HCT116 (cell line): ENCODE measurements at regions not wholly inside any gene's neighbourhood (a gene's known extent, or its start where the extent isn't known, plus 50 kb on each side); places are given as distances from the start of the nearest gene placed in this dataset.

Source experiments
- ATAC-seq: fragments of 200-7000 bp; cut with Tn5 transposase; 2 replicates; pipeline ENCODE4 v1.9.1; 2020; ENCODE audit warnings: mild to moderate bottlenecking, moderate library complexity
- BruUV-seq: library from RNA; stranded (reverse); fragments of 400-500 nt; replicated peaks from 2 replicates; lab custom pipeline; 2021; lab: Mats Ljungman, UMichigan
- CTCF ChIA-PET: fragments of 300-600 bp; sonication (Branson Sonifier 250); formaldehyde crosslinking; loops from one replicate; lab custom pipeline; 2021; ENCODE audit warnings: antibody characterized with exemption; lab: Charles Lee
- POLR2A ChIA-PET: fragments of 300-600, 350-600 bp; sonication (Branson Sonifier 250); formaldehyde crosslinking; loops from one replicate; lab custom pipeline; 2021; ENCODE audit warnings: antibody characterized with exemption; lab: Charles Lee
- RAD21 ChIA-PET, 2 experiments: fragments of 300-600 bp; sonication (Branson Sonifier 250); formaldehyde crosslinking; loops; one replicate each; lab custom pipeline; 2023; ENCODE audit warnings: low total read pairs in 2 of 2; ENCODE audit not compliant: uncharacterized antibody in 2 of 2, unreplicated experiment in 2 of 2, low non-redundant PET in 1 of 2; lab: Charles Lee
- DNase-seq: peaks from one replicate; pipeline ENCODE4 v3.0.0-alpha.2; 2010; ENCODE audit warnings: low read depth, low spot score
- H2AFZ ChIP-seq: fragments of 200-600 bp; shearing (Covaris generic), sonication (generic); 2 replicates; pipeline ENCODE4 v1.6.1; 2017; ENCODE audit warnings: low read depth, mixed run types, mixed read lengths, antibody characterized with exemption, low read length; ENCODE audit not compliant: poor library complexity, severe bottlenecking
- H3K27ac ChIP-seq: 2 replicates; pipeline ENCODE4 v1.5.1; 2012; ENCODE audit warnings: low read depth, low read length
- H3K27me3 ChIP-seq: fragments of 200-600 bp; sonication (generic); 2 replicates; pipeline ENCODE4 v1.6.1; 2016; ENCODE audit warnings: mixed run types, low read length, mixed read lengths; ENCODE audit not compliant: insufficient read depth
- H3K36me3 ChIP-seq, 2 experiments: fragments of 200-500 bp in 1 of 2; fragments of 200-600 bp in 1 of 2; sonication (Bioruptor generic) in 1 of 2; sonication (generic) in 1 of 2; 2 replicates each; pipeline versions ENCODE4 v1.5.1 to v1.6.1; 2014 to 2016; ENCODE audit warnings: low read length in 2 of 2, inconsistent platforms in 1 of 2, mixed read lengths in 1 of 2, mixed run types in 1 of 2; ENCODE audit not compliant: insufficient read depth in 2 of 2, control insufficient read depth in 1 of 2
- H3K4me1 ChIP-seq, 2 experiments: fragments of 200-600 bp in 1 of 2; sonication (generic) in 1 of 2; 2 replicates each; pipeline versions ENCODE4 v1.5.1 to v1.6.1; 2012 to 2017; ENCODE audit warnings: low read length in 2 of 2, inconsistent platforms in 1 of 2, mild to moderate bottlenecking in 1 of 2, mixed read lengths in 1 of 2, mixed run types in 1 of 2, moderate library complexity in 1 of 2; ENCODE audit not compliant: insufficient read depth in 2 of 2, control insufficient read depth in 1 of 2
- H3K4me2 ChIP-seq: fragments of 200-600 bp; sonication (generic); 2 replicates; pipeline ENCODE4 v1.6.1; 2017; ENCODE audit warnings: mixed run types, low read length, mixed read lengths
- H3K4me3 ChIP-seq, 2 experiments: fragments of 200-600 bp in 1 of 2; sonication (generic) in 1 of 2; replicated peaks in 1 of 2; 2 replicates each; pipeline ENCODE4 v1.5.1; 2011 to 2016; ENCODE audit warnings: low read length in 2 of 2, control low read depth in 1 of 2, low read depth in 1 of 2, mild to moderate bottlenecking in 1 of 2, mixed read lengths in 1 of 2, mixed run types in 1 of 2
- H3K79me2 ChIP-seq: fragments of 200-600 bp; sonication (generic); 2 replicates; pipeline ENCODE4 v1.6.1; 2017; ENCODE audit warnings: mild to moderate bottlenecking, mixed run types, low read length, moderate library complexity, mixed read lengths; ENCODE audit not compliant: insufficient read depth
- H3K9ac ChIP-seq: fragments of 200-600 bp; sonication (generic); 2 replicates; pipeline ENCODE4 v1.6.1; 2016; ENCODE audit warnings: low read length, mixed read lengths
- H3K9me2 ChIP-seq: fragments of 200-600 bp; sonication (generic), shearing (Covaris generic); 2 replicates; pipeline ENCODE4 v1.6.1; 2017; ENCODE audit warnings: mixed run types, mild to moderate bottlenecking, moderate library complexity; ENCODE audit not compliant: insufficient read depth
- H3K9me3 ChIP-seq, 2 experiments: fragments of 200-500 bp in 1 of 2; fragments of 200-600 bp in 1 of 2; sonication (Bioruptor generic) in 1 of 2; sonication (generic) in 1 of 2; 2 replicates each; pipeline ENCODE4 v1.6.1; 2014 to 2017; ENCODE audit warnings: low read length in 2 of 2, mixed read lengths in 2 of 2, inconsistent platforms in 1 of 2, low read depth in 1 of 2, mild to moderate bottlenecking in 1 of 2, mixed run types in 1 of 2, moderate library complexity in 1 of 2; ENCODE audit not compliant: control insufficient read depth in 1 of 2, insufficient read depth in 1 of 2
- H4K20me1 ChIP-seq: fragments of 200-600 bp; sonication (generic), shearing (Covaris generic); 2 replicates; pipeline ENCODE4 v1.6.1; 2017; ENCODE audit warnings: mixed run types, mild to moderate bottlenecking, moderate library complexity; ENCODE audit not compliant: insufficient read depth
- CBX3 ChIP-seq: IDR thresholded peaks from 2 replicates; pipeline ENCODE4 v1.6.1; 2012; ENCODE audit warnings: low read depth
- EGR1 ChIP-seq: IDR thresholded peaks from 2 replicates; pipeline ENCODE4 v1.6.1; 2012; ENCODE audit warnings: low read depth
- ELF1 ChIP-seq: IDR thresholded peaks from 2 replicates; pipeline ENCODE4 v1.6.1; 2012; ENCODE audit warnings: low read depth, borderline replicate concordance
- EZH2 ChIP-seq: fragments of 200-600 bp; sonication (generic); IDR thresholded peaks from 2 replicates; pipeline ENCODE4 v1.6.1; 2017; ENCODE audit warnings: antibody characterized with exemption, mixed run types
- EZH2phosphoT487 ChIP-seq: fragments of 200-600 bp; IDR thresholded peaks from 2 replicates; pipeline ENCODE4 v1.6.1; 2018; ENCODE audit warnings: antibody characterized with exemption, borderline replicate concordance
- FOSL1 ChIP-seq: IDR thresholded peaks from 2 replicates; pipeline ENCODE4 v1.6.1; 2012; ENCODE audit warnings: low read depth
- JUND ChIP-seq: IDR thresholded peaks from 2 replicates; pipeline ENCODE4 v1.6.1; 2012
- POLR2A ChIP-seq: IDR thresholded peaks from 2 replicates; pipeline ENCODE4 v1.7.0; 2011; ENCODE audit warnings: borderline replicate concordance; ENCODE audit not compliant: insufficient read depth, insufficient read length; ENCODE audit errors: extremely low read depth
- POLR2AphosphoS5 ChIP-seq: IDR thresholded peaks from 2 replicates; pipeline ENCODE4 v1.6.1; 2011; ENCODE audit warnings: mild to moderate bottlenecking, low read depth, low read length, moderate library complexity
- RAD21 ChIP-seq: IDR thresholded peaks from 2 replicates; pipeline ENCODE4 v1.6.1; 2012; ENCODE audit warnings: low read depth, mild to moderate bottlenecking
- SIN3A ChIP-seq: IDR thresholded peaks from 2 replicates; pipeline ENCODE4 v1.6.1; 2012; ENCODE audit warnings: low read depth
- SRF ChIP-seq: IDR thresholded peaks from 2 replicates; pipeline ENCODE4 v1.6.1; 2012; ENCODE audit warnings: low read depth
- TCF7L2 ChIP-seq: IDR thresholded peaks from 2 replicates; pipeline ENCODE4 v1.7.0; 2011; ENCODE audit warnings: borderline replicate concordance, inconsistent platforms; ENCODE audit not compliant: insufficient read depth, insufficient read length; ENCODE audit errors: extremely low read depth
- ZFX ChIP-seq: fragments of 450-650 bp; IDR thresholded peaks from 2 replicates; pipeline ENCODE4 v1.6.1; 2017
- ZNF274 ChIP-seq: fragments of 200-500 bp; sonication (Bioruptor generic); IDR thresholded peaks from 2 replicates; pipeline ENCODE4 v1.6.1; 2014; ENCODE audit warnings: mild to moderate bottlenecking, low read depth, low read length, inconsistent platforms
- intact Hi-C: fragments of 100-400 bp; cut with micrococcal nuclease; formaldehyde crosslinking; loops from 2 replicates; pipeline ENCODE4 v1.10.0; 2022
- TF ChIP-seq, protein P1 (sequence below): IDR thresholded peaks from 2 replicates; pipeline ENCODE4 v1.6.1; 2012
- TF ChIP-seq, protein P2 (sequence below): IDR thresholded peaks from 2 replicates; pipeline ENCODE4 v1.6.1; 2011; ENCODE audit warnings: mild to moderate bottlenecking, low read length, moderate library complexity; ENCODE audit not compliant: insufficient replicate concordance; ENCODE audit errors: extremely low read depth
- TF ChIP-seq, protein P3 (sequence below): IDR thresholded peaks from 2 replicates; pipeline ENCODE4 v1.6.1; 2012
- TF ChIP-seq, protein P4 (sequence below), 3 experiments: fragments of 200-600 bp in 1 of 3; sonication (generic) in 1 of 3; IDR thresholded peaks in 2 of 3; conservative IDR thresholded peaks in 1 of 3; 2 replicates each; pipeline ENCODE4 v1.5.1; 2012 to 2017; ENCODE audit warnings: low read depth in 2 of 3, low read length in 2 of 3, antibody characterized with exemption in 1 of 3, borderline replicate concordance in 1 of 3, control low read depth in 1 of 3, mild to moderate bottlenecking in 1 of 3, mixed read lengths in 1 of 3, mixed run types in 1 of 3, moderate library complexity in 1 of 3; ENCODE audit not compliant: insufficient read depth in 1 of 3

DNA sequence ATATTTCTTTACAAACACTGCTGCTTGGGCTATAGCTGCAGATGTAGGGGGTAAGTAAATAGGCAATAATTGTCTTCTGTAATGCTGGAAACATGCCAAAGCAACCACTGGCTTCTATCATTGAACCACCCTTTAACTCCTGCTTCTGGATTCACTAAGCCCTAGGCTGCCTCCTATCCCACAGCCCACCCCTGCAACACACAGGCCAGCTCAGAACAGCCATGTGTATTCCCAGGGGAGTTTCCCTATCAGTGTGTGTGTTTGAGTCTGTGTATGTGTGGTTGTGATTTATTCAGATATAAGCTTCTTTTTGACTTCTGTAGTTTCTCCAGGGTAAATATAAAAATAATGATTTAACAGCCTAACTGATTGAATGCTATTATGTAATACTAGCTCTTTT, 291.3 kb downstream of the PCDH10 start:
- Histone ChIP-seq H3K27me3 (no peaks in the 10 kb centered on the region), H3K4me1 (no peaks in the 10 kb centered on the region), H2AFZ (no peak overlapping the region), H3K9me2 (no peaks in the 10 kb centered on the region), H3K9ac (no peak overlapping the region), H3K79me2 (no peaks in the 10 kb centered on the region), H3K4me2 (no peak overlapping the region), H3K4me3 (no peak overlapping the region), H3K36me3 (no peaks in the 10 kb centered on the region), H3K27ac (no peak overlapping the region), H3K9me3 (no peaks in the 10 kb centered on the region), H4K20me1 (no peaks in the 10 kb centered on the region)
- CTCF ChIA-PET, result no interaction called here
- no peak for DNase-seq
- no peak for ATAC-seq
- POLR2A ChIA-PET, result no interaction called here
- TF ChIP-seq EGR1 (no peak), SIN3A (no peak), POLR2A (no peak), RAD21 (no peak), POLR2AphosphoS5 (no peak), EZH2phosphoT487 (no peak), TCF7L2 (no peak), FOSL1 (no peak), SRF (no peak), JUND (no peak), CBX3 (no peak), ZFX (no peak), ZNF274 (no peak), ELF1 (no peak), EZH2 (no peak)
- TF ChIP-seq, protein P1, sequence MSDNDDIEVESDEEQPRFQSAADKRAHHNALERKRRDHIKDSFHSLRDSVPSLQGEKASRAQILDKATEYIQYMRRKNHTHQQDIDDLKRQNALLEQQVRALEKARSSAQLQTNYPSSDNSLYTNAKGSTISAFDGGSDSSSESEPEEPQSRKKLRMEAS, result no peak
- TF ChIP-seq, protein P2, sequence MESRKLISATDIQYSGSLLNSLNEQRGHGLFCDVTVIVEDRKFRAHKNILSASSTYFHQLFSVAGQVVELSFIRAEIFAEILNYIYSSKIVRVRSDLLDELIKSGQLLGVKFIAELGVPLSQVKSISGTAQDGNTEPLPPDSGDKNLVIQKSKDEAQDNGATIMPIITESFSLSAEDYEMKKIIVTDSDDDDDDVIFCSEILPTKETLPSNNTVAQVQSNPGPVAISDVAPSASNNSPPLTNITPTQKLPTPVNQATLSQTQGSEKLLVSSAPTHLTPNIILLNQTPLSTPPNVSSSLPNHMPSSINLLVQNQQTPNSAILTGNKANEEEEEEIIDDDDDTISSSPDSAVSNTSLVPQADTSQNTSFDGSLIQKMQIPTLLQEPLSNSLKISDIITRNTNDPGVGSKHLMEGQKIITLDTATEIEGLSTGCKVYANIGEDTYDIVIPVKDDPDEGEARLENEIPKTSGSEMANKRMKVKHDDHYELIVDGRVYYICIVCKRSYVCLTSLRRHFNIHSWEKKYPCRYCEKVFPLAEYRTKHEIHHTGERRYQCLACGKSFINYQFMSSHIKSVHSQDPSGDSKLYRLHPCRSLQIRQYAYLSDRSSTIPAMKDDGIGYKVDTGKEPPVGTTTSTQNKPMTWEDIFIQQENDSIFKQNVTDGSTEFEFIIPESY, result no peak
- TF ChIP-seq, protein P3, sequence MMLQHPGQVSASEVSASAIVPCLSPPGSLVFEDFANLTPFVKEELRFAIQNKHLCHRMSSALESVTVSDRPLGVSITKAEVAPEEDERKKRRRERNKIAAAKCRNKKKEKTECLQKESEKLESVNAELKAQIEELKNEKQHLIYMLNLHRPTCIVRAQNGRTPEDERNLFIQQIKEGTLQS, result no peak
- TF ChIP-seq, protein P4, sequence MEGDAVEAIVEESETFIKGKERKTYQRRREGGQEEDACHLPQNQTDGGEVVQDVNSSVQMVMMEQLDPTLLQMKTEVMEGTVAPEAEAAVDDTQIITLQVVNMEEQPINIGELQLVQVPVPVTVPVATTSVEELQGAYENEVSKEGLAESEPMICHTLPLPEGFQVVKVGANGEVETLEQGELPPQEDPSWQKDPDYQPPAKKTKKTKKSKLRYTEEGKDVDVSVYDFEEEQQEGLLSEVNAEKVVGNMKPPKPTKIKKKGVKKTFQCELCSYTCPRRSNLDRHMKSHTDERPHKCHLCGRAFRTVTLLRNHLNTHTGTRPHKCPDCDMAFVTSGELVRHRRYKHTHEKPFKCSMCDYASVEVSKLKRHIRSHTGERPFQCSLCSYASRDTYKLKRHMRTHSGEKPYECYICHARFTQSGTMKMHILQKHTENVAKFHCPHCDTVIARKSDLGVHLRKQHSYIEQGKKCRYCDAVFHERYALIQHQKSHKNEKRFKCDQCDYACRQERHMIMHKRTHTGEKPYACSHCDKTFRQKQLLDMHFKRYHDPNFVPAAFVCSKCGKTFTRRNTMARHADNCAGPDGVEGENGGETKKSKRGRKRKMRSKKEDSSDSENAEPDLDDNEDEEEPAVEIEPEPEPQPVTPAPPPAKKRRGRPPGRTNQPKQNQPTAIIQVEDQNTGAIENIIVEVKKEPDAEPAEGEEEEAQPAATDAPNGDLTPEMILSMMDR (IDR thresholded peaks at IDR 0.05 in 2 of 3, conservative IDR thresholded peaks at IDR 0.05 in 1 of 3; ENCODE audit: borderline replicate concordance in 1 of 3, insufficient read depth in 1 of 3, low read depth in 2 of 3, low read length in 2 of 3), result no peak
- RAD21 ChIA-PET, result no interaction called here
- intact Hi-C loops, result no loop called here
- BruUV-seq, result no TSS peak
